Activated B cell treated with CpG ODN at 0.5 μM for 24 hours (primary cell): ENCODE measurements at regions not wholly inside any gene's neighbourhood (a gene's known extent, or its start where the extent isn't known, plus 50 kb on each side); places are given as distances from the start of the nearest gene placed in this dataset.

Experiments
- ATAC-seq: fragments of 200-7000 bp; cut with Tn5 transposase; one replicate; pipeline ENCODE4 v1.10.0; 2021; ENCODE audit warnings: low read depth, mild to moderate bottlenecking, moderate library complexity
- CTCF ChIA-PET: fragments of 350-600 bp; sonication (Branson Sonifier 250); formaldehyde crosslinking; loops from one replicate; lab custom pipeline; 2021; ENCODE audit warnings: antibody characterized with exemption; lab: Charles Lee
- POLR2A ChIA-PET: fragments of 350-600 bp; sonication (Branson Sonifier 250); formaldehyde crosslinking; loops from one replicate; lab custom pipeline; 2021; ENCODE audit warnings: antibody characterized with exemption; lab: Charles Lee
- DNase-seq: peaks from one replicate; pipeline ENCODE4 v3.0.0; 2022
- H3K27ac Mint-ChIP-seq: one replicate; pipeline ENCODE4 v1.8.0; 2020; ENCODE audit warnings: mixed read lengths
- H3K27me3 Mint-ChIP-seq: one replicate; pipeline ENCODE4 v1.8.0; 2021; ENCODE audit warnings: mixed read lengths
- H3K36me3 Mint-ChIP-seq: one replicate; pipeline ENCODE4 v1.8.0; 2021; ENCODE audit warnings: low read depth, mixed read lengths
- H3K4me1 Mint-ChIP-seq: one replicate; pipeline ENCODE4 v1.8.0; 2021; ENCODE audit warnings: mixed read lengths
- H3K4me3 Mint-ChIP-seq: one replicate; pipeline ENCODE4 v1.8.0; 2020; ENCODE audit warnings: mild to moderate bottlenecking, mixed read lengths
- H3K9me3 Mint-ChIP-seq: one replicate; pipeline ENCODE4 v1.8.0; 2020; ENCODE audit warnings: mixed read lengths
- CTCF ChIP-seq: fragments of 200-600 bp; IDR thresholded peaks from one replicate; pipeline ENCODE4 v1.8.0; 2022; ENCODE audit warnings: antibody characterized with exemption, mild to moderate bottlenecking
- intact Hi-C: fragments of 100-400 bp; cut with micrococcal nuclease; formaldehyde crosslinking; loops from one replicate; pipeline ENCODE4 v1.15.1; 2024

GRCh38 chr10:10703382-10703781 lies 314.3 kb upstream of the CELF2 start:
- ChIA-PET POLR2A (no interaction called here), CTCF (no interaction called here)
- H3K9me3 Mint-ChIP-seq: no peaks in the 10 kb centered on the region
- H3K4me3 Mint-ChIP-seq: no peak overlapping the region
- DNase-seq (no peak), ATAC-seq (no peak)
- intact Hi-C loops: no loop called here
- peaks cover 1% of the 10 kb centered on the region for H3K27me3 Mint-ChIP-seq
- H3K36me3 Mint-ChIP-seq: no peaks in the 10 kb centered on the region
- H3K27ac Mint-ChIP-seq: no peak overlapping the region
- no peak for TF ChIP-seq CTCF
- H3K4me1 Mint-ChIP-seq: peaks cover 6% of the 10 kb centered on the region

- H3K4me1 Mint-ChIP-seq: no peaks in the 10 kb centered on the region
- no peaks in the 10 kb centered on the region for H3K36me3 Mint-ChIP-seq
- ChIA-PET CTCF (no interaction called here), POLR2A (no interaction called here)
- H3K9me3 Mint-ChIP-seq: no peaks in the 10 kb centered on the region
- ATAC-seq (no peak), DNase-seq (no peak)
- intact Hi-C loops: no loop called here
- H3K27me3 Mint-ChIP-seq: no peaks in the 10 kb centered on the region
- H3K4me3 Mint-ChIP-seq: no peak overlapping the region
- no peak for TF ChIP-seq CTCF
- H3K27ac Mint-ChIP-seq: no peak overlapping the region
Observed at GRCh38 chr10:10712155-10712704, 305.4 kb upstream of the CELF2 start.

- Mint-ChIP-seq H3K36me3 (no peaks in the 10 kb centered on the region), H3K4me1 (no peaks in the 10 kb centered on the region), H3K9me3 (no peaks in the 10 kb centered on the region), H3K27ac (no peak overlapping the region), H3K27me3 (no peaks in the 10 kb centered on the region), H3K4me3 (no peak overlapping the region)
- DNase-seq: no peak
- POLR2A ChIA-PET: no interaction called here
- TF ChIP-seq CTCF: no peak
- ATAC-seq: no peak
- intact Hi-C loops: no loop called here
- CTCF ChIA-PET: no interaction called here
Observed at GRCh38 chr10:10714327-10714726, 303.3 kb upstream of the CELF2 start.

- no peak for TF ChIP-seq CTCF
- intact Hi-C loops: no loop called here
- no peaks in the 10 kb centered on the region for H3K27me3 Mint-ChIP-seq
- H3K27ac Mint-ChIP-seq: no peak overlapping the region
- no peaks in the 10 kb centered on the region for H3K9me3 Mint-ChIP-seq
- no peaks in the 10 kb centered on the region for H3K4me1 Mint-ChIP-seq
- ChIA-PET POLR2A (no interaction called here), CTCF (no interaction called here)
- no peaks in the 10 kb centered on the region for H3K36me3 Mint-ChIP-seq
- H3K4me3 Mint-ChIP-seq: no peak overlapping the region
- DNase-seq: no peak
- no peak for ATAC-seq
Observed at GRCh38 chr10:10716972-10717371, 300.7 kb upstream of the CELF2 start.

GRCh38 chr10:10722422-10722821 lies 295.2 kb upstream of the CELF2 start:
- no peak for TF ChIP-seq CTCF
- intact Hi-C loops: no loop called here
- Mint-ChIP-seq H3K4me1 (no peaks in the 10 kb centered on the region), H3K36me3 (no peaks in the 10 kb centered on the region), H3K27me3 (no peaks in the 10 kb centered on the region), H3K27ac (no peak overlapping the region), H3K4me3 (no peak overlapping the region), H3K9me3 (no peaks in the 10 kb centered on the region)
- ATAC-seq (no peak), DNase-seq (no peak)
- POLR2A ChIA-PET: no interaction called here
- CTCF ChIA-PET: no interaction called here
